D721Med (cell line): ENCODE measurements at regions not wholly inside any gene's neighbourhood (a gene's known extent, or its start where the extent isn't known, plus 50 kb on each side); places are given as distances from the start of the nearest gene placed in this dataset.

Source experiments
- DNase-seq: peaks from one replicate; pipeline ENCODE4 v3.0.0; 2011; ENCODE audit warnings: low spot score; ENCODE audit not compliant: insufficient read length
- FAIRE-seq: peaks from 2 replicates; lab custom pipeline; 2011; peaks lifted over from hg19 to GRCh38; lab: Jason Lieb, UNC
- TF ChIP-seq, protein P1 (sequence below): IDR thresholded peaks from 2 replicates; pipeline ENCODE4 v1.5.1; 2012; ENCODE audit warnings: mild to moderate bottlenecking, control low read depth; ENCODE audit not compliant: insufficient read depth; ENCODE audit errors: missing control alignments

DNA sequence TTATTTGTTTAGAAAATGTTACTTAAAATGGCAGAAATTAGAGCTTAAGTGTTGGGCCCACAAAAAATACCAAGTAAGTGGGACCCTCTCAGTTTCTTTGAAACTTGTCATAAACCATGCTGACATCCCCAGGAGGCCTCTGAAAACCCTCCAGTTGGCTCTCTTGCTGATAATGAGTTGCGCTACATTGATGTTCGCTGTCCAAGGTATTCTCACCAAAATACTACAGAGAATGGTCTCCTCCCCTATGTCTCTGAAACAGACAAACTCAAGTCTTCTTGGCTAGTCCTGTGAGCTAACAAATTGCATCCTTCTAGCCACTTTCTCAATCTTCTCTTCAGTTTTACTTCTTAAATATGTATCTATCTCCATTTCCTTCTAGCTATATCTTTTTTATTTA lies 669.4 kb downstream of the IRS1 start:
- TF ChIP-seq, protein P1, sequence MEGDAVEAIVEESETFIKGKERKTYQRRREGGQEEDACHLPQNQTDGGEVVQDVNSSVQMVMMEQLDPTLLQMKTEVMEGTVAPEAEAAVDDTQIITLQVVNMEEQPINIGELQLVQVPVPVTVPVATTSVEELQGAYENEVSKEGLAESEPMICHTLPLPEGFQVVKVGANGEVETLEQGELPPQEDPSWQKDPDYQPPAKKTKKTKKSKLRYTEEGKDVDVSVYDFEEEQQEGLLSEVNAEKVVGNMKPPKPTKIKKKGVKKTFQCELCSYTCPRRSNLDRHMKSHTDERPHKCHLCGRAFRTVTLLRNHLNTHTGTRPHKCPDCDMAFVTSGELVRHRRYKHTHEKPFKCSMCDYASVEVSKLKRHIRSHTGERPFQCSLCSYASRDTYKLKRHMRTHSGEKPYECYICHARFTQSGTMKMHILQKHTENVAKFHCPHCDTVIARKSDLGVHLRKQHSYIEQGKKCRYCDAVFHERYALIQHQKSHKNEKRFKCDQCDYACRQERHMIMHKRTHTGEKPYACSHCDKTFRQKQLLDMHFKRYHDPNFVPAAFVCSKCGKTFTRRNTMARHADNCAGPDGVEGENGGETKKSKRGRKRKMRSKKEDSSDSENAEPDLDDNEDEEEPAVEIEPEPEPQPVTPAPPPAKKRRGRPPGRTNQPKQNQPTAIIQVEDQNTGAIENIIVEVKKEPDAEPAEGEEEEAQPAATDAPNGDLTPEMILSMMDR: no peak
- DNase-seq: no peak
- no peak for FAIRE-seq

DNA sequence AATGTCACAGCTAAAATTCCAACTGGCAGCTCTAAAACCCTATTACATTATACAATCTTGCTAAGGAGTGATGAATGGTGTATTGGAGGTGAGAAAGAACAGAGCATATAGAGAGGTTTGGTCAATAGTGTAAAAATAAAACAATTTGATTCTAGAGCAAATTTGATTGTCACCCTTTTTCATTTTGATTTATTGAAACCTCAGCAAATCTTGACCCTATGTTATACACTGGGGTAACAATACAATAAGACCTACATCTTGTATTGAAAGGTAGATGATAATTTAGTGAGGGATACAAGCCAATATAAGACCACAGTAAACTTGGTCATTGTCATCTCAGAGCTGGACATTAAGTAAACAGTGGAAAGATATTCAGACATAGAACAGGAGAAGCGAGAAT lies 671.9 kb downstream of the IRS1 start:
- DNase-seq (no peak), FAIRE-seq (no peak)
- TF ChIP-seq, protein P1: no peak

DNA sequence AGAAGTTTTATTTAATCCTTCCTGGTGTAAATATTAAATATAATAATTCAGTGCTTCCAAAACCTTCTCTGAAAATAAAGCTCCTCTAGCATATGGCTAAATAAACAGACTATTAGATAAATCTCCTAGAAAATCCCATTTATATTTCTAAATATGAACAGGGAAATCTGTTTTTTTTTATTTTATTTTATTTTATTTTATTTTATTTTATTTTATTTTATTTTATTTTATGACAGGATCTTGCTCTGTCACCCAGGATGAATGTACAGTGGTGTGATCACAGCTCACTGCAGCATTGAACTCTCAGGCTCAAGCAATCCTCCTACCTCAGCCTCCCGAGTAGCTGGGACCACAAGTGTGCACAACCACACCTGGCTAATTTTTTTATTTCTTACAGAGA lies 673.5 kb downstream of the IRS1 start:
- TF ChIP-seq, protein P1: no peak
- FAIRE-seq (no peak), DNase-seq (no peak)

DNA sequence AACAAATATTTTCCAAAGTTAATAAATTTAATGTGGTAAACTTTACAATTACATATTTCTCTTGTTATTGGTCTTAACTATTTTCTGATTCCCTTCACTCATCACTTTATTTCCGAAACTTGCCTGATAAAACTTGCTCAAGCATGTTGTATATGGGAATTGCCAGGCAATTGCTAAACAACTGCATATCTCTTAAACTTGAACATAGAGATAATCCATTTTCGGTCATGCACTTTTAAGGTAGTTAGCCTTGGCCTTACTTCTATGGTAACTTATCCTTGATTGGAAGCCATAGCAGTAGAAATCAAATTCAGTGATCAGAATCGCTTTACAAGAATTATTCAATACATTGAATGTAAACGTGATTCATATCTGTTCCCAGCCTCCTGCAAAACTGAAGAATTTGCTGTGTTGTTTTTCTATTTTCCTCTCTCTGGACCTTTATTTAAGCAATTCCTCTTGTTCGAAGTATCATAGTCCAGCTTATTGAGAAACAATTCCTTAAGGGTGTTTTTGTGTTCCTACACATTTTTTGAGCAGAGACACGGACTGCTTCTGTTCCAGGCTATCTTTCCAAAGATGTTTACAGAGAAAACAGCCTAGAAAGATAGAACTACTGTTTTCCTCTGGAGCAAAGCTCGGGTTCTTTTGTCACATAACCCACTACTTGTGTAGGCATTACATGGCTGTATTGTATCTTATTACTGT lies 674.3 kb downstream of the IRS1 start:
- FAIRE-seq (no peak), DNase-seq (no peak)
- TF ChIP-seq, protein P1: no peak

DNA sequence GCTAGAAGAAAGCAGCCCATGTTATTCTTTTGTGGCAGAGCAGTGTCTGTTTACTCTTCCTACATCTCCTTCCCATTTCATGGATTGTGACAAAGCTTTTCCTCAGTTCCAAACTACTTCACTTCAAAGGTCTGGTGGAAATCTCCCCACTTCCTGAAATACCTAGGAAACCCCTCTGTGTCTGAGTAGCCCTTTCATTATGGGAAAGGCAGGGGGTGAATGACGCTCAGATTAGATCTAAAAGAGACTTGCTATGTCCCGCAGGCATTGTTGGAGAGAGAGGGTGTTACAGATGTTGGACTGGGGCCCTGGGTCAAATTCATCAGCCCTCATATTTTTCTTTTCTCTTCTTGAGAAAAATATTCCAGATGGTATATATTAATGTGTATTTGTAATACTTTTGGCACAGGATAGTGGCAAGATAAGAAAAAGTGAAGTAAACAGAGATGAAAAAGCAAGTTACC lies 675.0 kb downstream of the IRS1 start:
- FAIRE-seq (no peak), DNase-seq (no peak)
- TF ChIP-seq, protein P1: no peak

DNA sequence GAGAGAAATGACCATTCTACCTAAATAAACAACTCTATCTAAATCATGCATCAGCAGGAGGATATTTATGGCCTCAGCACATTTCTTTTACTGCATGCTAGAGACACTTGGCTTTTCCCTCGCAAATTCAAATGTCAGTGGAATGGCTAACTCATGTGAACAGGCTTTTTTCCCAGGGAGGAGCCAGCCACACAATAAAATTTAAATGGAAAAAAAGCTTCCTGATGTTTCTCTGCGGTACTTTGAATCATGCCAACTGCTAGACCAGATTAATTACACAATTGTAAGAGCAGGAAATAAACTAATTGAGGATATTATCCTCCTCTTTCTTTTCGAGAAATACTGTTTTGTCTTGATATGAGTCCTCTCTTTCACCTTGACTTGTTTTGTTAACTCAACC lies 676.3 kb downstream of the IRS1 start:
- TF ChIP-seq, protein P1: no peak
- DNase-seq: no peak
- FAIRE-seq: no peak

DNA sequence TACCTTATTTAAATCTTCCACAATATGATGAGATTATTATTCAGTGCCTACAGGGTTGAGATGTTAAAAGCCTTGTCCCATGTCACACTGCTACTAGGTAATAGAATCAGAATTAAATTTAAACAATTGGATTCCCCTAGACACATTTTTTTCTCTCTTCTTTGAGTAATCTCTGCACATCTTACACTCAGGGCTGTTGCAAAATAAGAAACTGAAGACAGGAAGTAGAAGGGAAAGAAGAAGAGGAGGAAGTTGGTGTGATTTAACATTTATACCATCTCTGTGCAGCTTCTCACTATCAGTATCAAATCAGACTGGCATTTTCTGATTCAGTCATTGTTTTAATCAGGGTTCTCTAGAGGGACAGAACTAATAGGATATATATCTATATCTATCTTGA lies 677.6 kb downstream of the IRS1 start:
- TF ChIP-seq, protein P1: no peak

More for the DNA sequence above, 677.6 kb downstream of the IRS1 start:
- DNase-seq (no peak), FAIRE-seq (no peak)
